Prostate gland (tissue), 2 donors: ENCODE measurements at regions not wholly inside any gene's neighbourhood (a gene's known extent, or its start where the extent isn't known, plus 50 kb on each side); places are given as distances from the start of the nearest gene placed in this dataset.

ENCODE experiments used
- POLR2A ChIP-seq: fragments of 450-650 bp; IDR thresholded peaks from one replicate; pipeline ENCODE4 v1.6.1; 2016; ENCODE audit warnings: antibody characterized with exemption, mild to moderate bottlenecking
- TF ChIP-seq, protein P1 (sequence below), 4 experiments: fragments of 200-600 bp in 2 of 4; fragments of 450-650 bp in 2 of 4; sonication (generic) in 2 of 4; IDR thresholded peaks; 1 replicate in 3 of 4; 2 replicates in 1 of 4; pipeline ENCODE4 v1.5.1; 2016 to 2019; ENCODE audit warnings: antibody characterized with exemption in 4 of 4, mild to moderate bottlenecking in 2 of 4, moderate library complexity in 2 of 4

DNA sequence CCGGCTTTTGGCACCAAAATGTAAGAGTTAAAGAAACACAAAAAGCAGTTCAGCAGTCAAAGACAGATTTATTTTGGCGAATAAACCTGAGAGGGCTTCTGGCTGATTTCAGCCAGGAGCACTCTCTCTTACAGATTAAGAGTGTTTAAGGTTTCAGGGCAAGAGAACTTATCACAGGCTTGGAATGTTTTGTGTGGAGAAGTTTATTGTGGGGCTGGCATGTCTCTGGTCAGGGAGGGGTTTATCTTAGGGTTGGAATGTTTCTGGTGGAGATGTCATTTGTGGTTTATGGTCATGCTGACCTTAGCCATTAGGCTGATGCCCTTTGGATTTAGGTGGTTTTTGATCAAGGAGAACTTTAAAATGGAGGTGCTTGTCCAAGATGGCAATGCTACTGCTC lies 622.3 kb upstream of the PTPRD start:
- TF ChIP-seq, protein P1, sequence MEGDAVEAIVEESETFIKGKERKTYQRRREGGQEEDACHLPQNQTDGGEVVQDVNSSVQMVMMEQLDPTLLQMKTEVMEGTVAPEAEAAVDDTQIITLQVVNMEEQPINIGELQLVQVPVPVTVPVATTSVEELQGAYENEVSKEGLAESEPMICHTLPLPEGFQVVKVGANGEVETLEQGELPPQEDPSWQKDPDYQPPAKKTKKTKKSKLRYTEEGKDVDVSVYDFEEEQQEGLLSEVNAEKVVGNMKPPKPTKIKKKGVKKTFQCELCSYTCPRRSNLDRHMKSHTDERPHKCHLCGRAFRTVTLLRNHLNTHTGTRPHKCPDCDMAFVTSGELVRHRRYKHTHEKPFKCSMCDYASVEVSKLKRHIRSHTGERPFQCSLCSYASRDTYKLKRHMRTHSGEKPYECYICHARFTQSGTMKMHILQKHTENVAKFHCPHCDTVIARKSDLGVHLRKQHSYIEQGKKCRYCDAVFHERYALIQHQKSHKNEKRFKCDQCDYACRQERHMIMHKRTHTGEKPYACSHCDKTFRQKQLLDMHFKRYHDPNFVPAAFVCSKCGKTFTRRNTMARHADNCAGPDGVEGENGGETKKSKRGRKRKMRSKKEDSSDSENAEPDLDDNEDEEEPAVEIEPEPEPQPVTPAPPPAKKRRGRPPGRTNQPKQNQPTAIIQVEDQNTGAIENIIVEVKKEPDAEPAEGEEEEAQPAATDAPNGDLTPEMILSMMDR (IDR thresholded peaks at IDR 0.05) = no peak
- no peak for TF ChIP-seq POLR2A
